HepG2 (cell line): ENCODE measurements at regions not wholly inside any gene's neighbourhood (a gene's known extent, or its start where the extent isn't known, plus 50 kb on each side); places are given as distances from the start of the nearest gene placed in this dataset.

Experiments used
- ATAC-seq: fragments of 200-7000 bp; cut with Tn5 transposase; 3 replicates; pipeline ENCODE4 v1.9.1; 2020; ENCODE audit warnings: mild to moderate bottlenecking, moderate library complexity
- BruUV-seq: library from RNA; stranded (reverse); fragments of 400-500 nt; replicated peaks from 2 replicates; lab custom pipeline; 2021; lab: Mats Ljungman, UMichigan
- CTCF ChIA-PET: fragments of 300-600 bp; formaldehyde crosslinking; extraction: SDS; loops from one replicate; lab custom pipeline; 2021; ENCODE audit warnings: low total read pairs, inconsistent platforms, low intra/inter-chr PET ratio; lab: Yijun Ruan, JAX
- POLR2A ChIA-PET: fragments of 350-600 bp; sonication (Branson Sonifier 250); formaldehyde crosslinking; loops from one replicate; lab custom pipeline; 2020; ENCODE audit warnings: antibody characterized with exemption, inconsistent platforms; lab: Yijun Ruan, JAX
- DNase-seq: peaks from one replicate; pipeline ENCODE4 v3.0.0-alpha.2; 2015; ENCODE audit warnings: low spot score
- FAIRE-seq: peaks from 3 replicates; lab custom pipeline; 2011; peaks lifted over from hg19 to GRCh38; lab: Jason Lieb, UNC
- H2AFZ ChIP-seq: one replicate; pipeline ENCODE4 v1.6.1; 2011; ENCODE audit warnings: low read length, inconsistent platforms
- H3K27ac ChIP-seq: fragments of 300-600 bp; 3 replicates; pipeline ENCODE4 v1.8.0; 2011; ENCODE audit warnings: mixed run types, mild to moderate bottlenecking, mixed read lengths, low read length, inconsistent platforms; ENCODE audit not compliant: insufficient read depth; ENCODE audit errors: extremely low read length
- H3K27me3 ChIP-seq, 2 experiments: fragments of 200-600 bp in 1 of 2; 2 replicates in 1 of 2; 3 replicates in 1 of 2; pipeline versions ENCODE4 v1.6.0 to v1.8.0; 2011; ENCODE audit warnings: low read length in 2 of 2, mild to moderate bottlenecking in 2 of 2, moderate library complexity in 2 of 2, inconsistent platforms in 1 of 2; ENCODE audit not compliant: insufficient read depth in 2 of 2, control insufficient read depth in 1 of 2
- H3K36me3 ChIP-seq, 2 experiments: fragments of 200-600 bp in 1 of 2; replicated peaks in 1 of 2; 2 replicates in 1 of 2; 3 replicates in 1 of 2; pipeline versions ENCODE4 v1.5.1 to v1.8.0; 2011; ENCODE audit warnings: low read length in 2 of 2, inconsistent platforms in 1 of 2; ENCODE audit not compliant: insufficient read depth in 2 of 2, control insufficient read depth in 1 of 2
- H3K4me1 ChIP-seq: 2 replicates; pipeline ENCODE4 v1.5.1; 2012; ENCODE audit warnings: low read length, inconsistent platforms; ENCODE audit not compliant: insufficient read depth
- H3K4me2 ChIP-seq: 2 replicates; pipeline ENCODE4 v1.6.0; 2011; ENCODE audit warnings: low read depth, low read length, inconsistent platforms
- H3K4me3 ChIP-seq, 3 experiments: fragments of 200-600 bp in 1 of 3; sonication (generic), shearing (Covaris generic) in 1 of 3; replicated peaks in 1 of 3; 2 replicates each; pipeline ENCODE4 v1.5.1; 2011 to 2016; ENCODE audit warnings: low read length in 3 of 3, inconsistent platforms in 2 of 3, low read depth in 2 of 3, mild to moderate bottlenecking in 2 of 3, control low read depth in 1 of 3, mixed read lengths in 1 of 3; ENCODE audit not compliant: insufficient read depth in 1 of 3
- H3K79me2 ChIP-seq: one replicate; pipeline ENCODE4 v1.6.1; 2011; ENCODE audit warnings: low read length, inconsistent platforms; ENCODE audit not compliant: insufficient read depth
- H3K9ac ChIP-seq: 2 replicates; pipeline ENCODE4 v1.6.0; 2011; ENCODE audit warnings: mild to moderate bottlenecking, low read depth, low read length, inconsistent platforms; ENCODE audit not compliant: insufficient read depth
- H3K9me3 ChIP-seq: 2 replicates; pipeline ENCODE4 v1.5.1; 2012; ENCODE audit warnings: mild to moderate bottlenecking, low read length
- H4K20me1 ChIP-seq: 2 replicates; pipeline ENCODE4 v1.6.0; 2011; ENCODE audit warnings: inconsistent platforms, mild to moderate bottlenecking, low read length, moderate library complexity; ENCODE audit not compliant: insufficient read depth
- GPBP1L1 ChIP-seq: sonication (generic); formaldehyde crosslinking; IDR thresholded peaks from 2 replicates; pipeline ENCODE4 v1.5.0; 2020; ENCODE audit warnings: mild to moderate bottlenecking, missing genetic modification reagents
- HMGXB4 ChIP-seq, 2 experiments: sonication (generic) in 1 of 2; formaldehyde crosslinking in 1 of 2; IDR thresholded peaks; 2 replicates each; pipeline versions ENCODE4 v1.4.0 to v1.6.1; 2018 to 2020; ENCODE audit warnings: missing genetic modification reagents in 2 of 2, borderline replicate concordance in 1 of 2, low read depth in 1 of 2, mild to moderate bottlenecking in 1 of 2, missing biosample characterization in 1 of 2
- MTA3 ChIP-seq: sonication (generic); formaldehyde crosslinking; IDR thresholded peaks from 2 replicates; pipeline ENCODE4 v1.4.0; 2020; ENCODE audit warnings: missing genetic modification reagents
- POGK ChIP-seq: sonication (generic); formaldehyde crosslinking; conservative IDR thresholded peaks from 2 replicates; pipeline ENCODE4 v1.8.0; 2022; ENCODE audit warnings: mild to moderate bottlenecking, moderate library complexity, missing genetic modification reagents
- STAG1 ChIP-seq: sonication (generic); formaldehyde crosslinking; IDR thresholded peaks from 2 replicates; pipeline ENCODE4 v1.4.0; 2020; ENCODE audit warnings: missing genetic modification reagents
- ZNF720 ChIP-seq: sonication (generic); formaldehyde crosslinking; IDR thresholded peaks from 2 replicates; pipeline ENCODE4 v1.4.0; 2020; ENCODE audit warnings: missing genetic modification reagents
- ZNF775 ChIP-seq: sonication (generic); formaldehyde crosslinking; IDR thresholded peaks from 2 replicates; pipeline ENCODE4 v1.4.0; 2020; ENCODE audit warnings: missing genetic modification reagents, mild to moderate bottlenecking, moderate library complexity, borderline replicate concordance
- WGBS: methylation state at CpG from one replicate; pipeline ENCODE4 v1.1.6; 2017; ENCODE audit warnings: low lambda C conversion rate; 5-methylcytosine and 5-hydroxymethylcytosine counted together
- in situ Hi-C: cut with HindIII; loops from 2 replicates; pipeline ENCODE4 v1.10.0; 2017; ENCODE audit warnings: low pct_unique_long_range_greater_than_20kb; ENCODE audit not compliant: extremely low pct_ligation_motif_present
- intact Hi-C: fragments of 100-400 bp; cut with micrococcal nuclease; formaldehyde crosslinking; loops from one replicate; pipeline ENCODE4 v1.10.0; 2022; ENCODE audit not compliant: unreplicated experiment

- TF ChIP-seq STAG1 (CRISPR knock-in tag) (peak; percentile 14; the same call in 1 of the 2 replicates), POGK (CRISPR knock-in tag) (no peak)
- intact Hi-C loops (no loop called here), in situ Hi-C loops (no loop called here)
- ATAC-seq: no peak
- no peaks in the 10 kb centered on the region for H3K9me3 ChIP-seq
- POLR2A ChIA-PET: no interaction called here
- no peak for DNase-seq
- H4K20me1 ChIP-seq: no peaks in the 10 kb centered on the region
- 31% methylated on average over 7 of the region's 7 CpGs for WGBS
- no peak overlapping the region for H2AFZ ChIP-seq
- H3K27ac ChIP-seq: no peak overlapping the region
- no peak overlapping the region for H3K4me2 ChIP-seq
- BruUV-seq: no TSS peak
- FAIRE-seq: no peak
- CTCF ChIA-PET: no interaction called here
- no peaks in the 10 kb centered on the region for H3K36me3 ChIP-seq
- H3K4me3 ChIP-seq: no peak overlapping the region
- no peaks in the 10 kb centered on the region for H3K79me2 ChIP-seq
- H3K9ac ChIP-seq: no peak overlapping the region
- H3K4me1 ChIP-seq: no peaks in the 10 kb centered on the region
- peaks cover 0 to 3% of the 10 kb centered on the region in 2 experiments; a peak in 2 of 5 replicates for H3K27me3 ChIP-seq
Measured at GRCh38 chr21:29233256-29233546, 65.5 kb upstream of the BACH1 start.

- ChIA-PET POLR2A (no interaction called here), CTCF (no interaction called here)
- no peak for ATAC-seq
- intact Hi-C loops (no loop called here), in situ Hi-C loops (no loop called here)
- Histone ChIP-seq H2AFZ (no peak overlapping the region), H3K36me3 (no peaks in the 10 kb centered on the region), H3K9ac (no peak overlapping the region), H3K27me3 (peaks cover 0 to 3% of the 10 kb centered on the region in 2 experiments; a peak in 2 of 5 replicates), H3K27ac (no peak overlapping the region), H3K4me1 (no peaks in the 10 kb centered on the region), H3K4me2 (no peak overlapping the region), H3K9me3 (no peaks in the 10 kb centered on the region), H3K4me3 (no peak overlapping the region), H3K79me2 (no peaks in the 10 kb centered on the region), H4K20me1 (no peaks in the 10 kb centered on the region)
- BruUV-seq: no TSS peak
- no peak for DNase-seq
- TF ChIP-seq HMGXB4 (CRISPR knock-in tag; IDR thresholded peaks at IDR 0.05; ENCODE audit: borderline replicate concordance in 1 of 2, low read depth in 1 of 2): no peak
- no peak for TF ChIP-seq MTA3
- TF ChIP-seq ZNF720 (CRISPR knock-in tag): no peak
- TF ChIP-seq ZNF775: no peak
- TF ChIP-seq GPBP1L1: no peak
- 55% methylated on average over 11 of the region's 11 CpGs for WGBS
- FAIRE-seq: no peak
Measured at GRCh38 chr21:29233611-29234540, 64.8 kb upstream of the BACH1 start.
